ENCODE measurements at regions not wholly inside any gene's neighbourhood (a gene's known extent, or its start where the extent isn't known, plus 50 kb on each side); places are given as distances from the start of the nearest gene placed in this dataset.
"Not testable (repeated sequence)": the region's sequence is repeated elsewhere in the genome, so short reads cannot be mapped to it uniquely, and the experiment has no call there.

DNA sequence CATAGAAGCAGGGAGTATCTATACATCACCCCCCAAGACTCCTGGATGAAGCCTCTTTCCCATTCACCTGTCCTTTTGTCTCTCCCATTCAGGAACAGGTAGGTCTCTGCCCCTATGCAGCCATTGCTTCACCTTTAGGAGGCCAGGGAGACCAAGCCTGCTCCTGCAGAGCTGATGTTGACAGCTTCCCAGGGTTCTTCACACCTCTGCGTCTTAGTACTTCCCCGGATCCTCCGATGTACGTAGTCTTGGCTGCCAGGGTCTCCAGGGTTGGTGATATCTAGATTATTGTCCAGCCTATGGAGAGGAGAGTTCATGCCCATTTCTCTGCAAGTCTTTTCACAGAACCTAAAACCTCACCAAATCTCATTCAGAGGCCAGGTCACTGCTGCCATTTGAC, 365.7 kb upstream of the KLF6 start:
- no peak for DNase-seq
- no peak overlapping the region for H3K56ac ChIP-seq (ENCODE audit: insufficient read length, low read depth, low read length)
- H2BK15ac ChIP-seq (ENCODE audit: low read depth, low read length), result no peak overlapping the region
- H3K23me2 ChIP-seq (ENCODE audit: insufficient read length, low read depth, low read length, poor library complexity, severe bottlenecking), result no peaks in the 10 kb centered on the region
- no peak overlapping the region for H3K4ac ChIP-seq (ENCODE audit: low read depth, low read length)
- H2AFZ ChIP-seq (ENCODE audit: low read length), result no peak overlapping the region
- H4K8ac ChIP-seq (replicated peaks; ENCODE audit: insufficient read length, low read depth, low read length), result no peak overlapping the region
- H4K91ac ChIP-seq (ENCODE audit: insufficient read length, low read depth, low read length), result no peak overlapping the region
- H3K9ac ChIP-seq (ENCODE audit: extremely low read depth, insufficient read length, low read length), result no peak overlapping the region
- no CpG with 5 or more reads among the region's 4 CpGs for WGBS (ENCODE audit: extremely low coverage, insufficient read length, low lambda C conversion rate)
- no peaks in the 10 kb centered on the region for H3K27me3 ChIP-seq (ENCODE audit: insufficient read depth, low read length)
- H2BK120ac ChIP-seq (ENCODE audit: low read depth, low read length, poor library complexity, severe bottlenecking), result no peak overlapping the region
- H2BK5ac ChIP-seq (ENCODE audit: insufficient read length, low read length), result no peak overlapping the region
- no peak overlapping the region for H2BK20ac ChIP-seq (ENCODE audit: low read depth, low read length, poor library complexity, severe bottlenecking)
- H3K4me1 ChIP-seq (ENCODE audit: insufficient read depth, low read length), result no peaks in the 10 kb centered on the region
- no peaks in the 10 kb centered on the region for H3K36me3 Mint-ChIP-seq (ENCODE audit: insufficient read depth in 1 of 3, low read depth in 3 of 3)
- H4K5ac ChIP-seq (ENCODE audit: insufficient read length, low read depth, low read length), result no peak overlapping the region
- H3K23ac ChIP-seq (ENCODE audit: insufficient read length, low read depth, low read length), result no peak overlapping the region
- TF ChIP-seq, protein P1, sequence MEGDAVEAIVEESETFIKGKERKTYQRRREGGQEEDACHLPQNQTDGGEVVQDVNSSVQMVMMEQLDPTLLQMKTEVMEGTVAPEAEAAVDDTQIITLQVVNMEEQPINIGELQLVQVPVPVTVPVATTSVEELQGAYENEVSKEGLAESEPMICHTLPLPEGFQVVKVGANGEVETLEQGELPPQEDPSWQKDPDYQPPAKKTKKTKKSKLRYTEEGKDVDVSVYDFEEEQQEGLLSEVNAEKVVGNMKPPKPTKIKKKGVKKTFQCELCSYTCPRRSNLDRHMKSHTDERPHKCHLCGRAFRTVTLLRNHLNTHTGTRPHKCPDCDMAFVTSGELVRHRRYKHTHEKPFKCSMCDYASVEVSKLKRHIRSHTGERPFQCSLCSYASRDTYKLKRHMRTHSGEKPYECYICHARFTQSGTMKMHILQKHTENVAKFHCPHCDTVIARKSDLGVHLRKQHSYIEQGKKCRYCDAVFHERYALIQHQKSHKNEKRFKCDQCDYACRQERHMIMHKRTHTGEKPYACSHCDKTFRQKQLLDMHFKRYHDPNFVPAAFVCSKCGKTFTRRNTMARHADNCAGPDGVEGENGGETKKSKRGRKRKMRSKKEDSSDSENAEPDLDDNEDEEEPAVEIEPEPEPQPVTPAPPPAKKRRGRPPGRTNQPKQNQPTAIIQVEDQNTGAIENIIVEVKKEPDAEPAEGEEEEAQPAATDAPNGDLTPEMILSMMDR (conservative IDR thresholded peaks at IDR 0.05), result no peak
- H3K4me1 Mint-ChIP-seq, result peaks cover 4 to 7% of the 10 kb centered on the region in 2 experiments; a peak in 3 of 4 replicates
- no peak overlapping the region for H3K14ac ChIP-seq (ENCODE audit: insufficient read depth, low read length)
- H2AK5ac ChIP-seq (ENCODE audit: insufficient read length, low read length), result no peak overlapping the region
- no peak overlapping the region for H3K4me3 Mint-ChIP-seq
- H3K9me3 ChIP-seq (ENCODE audit: control insufficient read depth, low read depth, low read length), result no peaks in the 10 kb centered on the region
- H3K27me3 Mint-ChIP-seq (ENCODE audit: low read depth), result no peaks in the 10 kb centered on the region
- no peak overlapping the region for H3T11ph ChIP-seq (ENCODE audit: low read length)
- H3K4me2 ChIP-seq (ENCODE audit: insufficient read depth, insufficient read length, low read length), result no peak overlapping the region
- no peaks in the 10 kb centered on the region for H3K79me1 ChIP-seq (ENCODE audit: insufficient read depth, low read depth, low read length, poor library complexity, severe bottlenecking)
- no peak overlapping the region for H3K27ac ChIP-seq (ENCODE audit: insufficient read length, low read depth, low read length)
- H3K18ac ChIP-seq (ENCODE audit: insufficient read length, low read depth, low read length), result no peak overlapping the region
- no peak overlapping the region for H2BK12ac ChIP-seq (ENCODE audit: insufficient read length, low read depth, low read length)
- no peaks in the 10 kb centered on the region for H3K79me2 ChIP-seq (ENCODE audit: insufficient read depth, low read length)
- H4K20me1 ChIP-seq (ENCODE audit: control insufficient read depth, insufficient read depth, insufficient read length), result no peaks in the 10 kb centered on the region
- peaks cover 0 to 2% of the 10 kb centered on the region in 2 experiments; a peak in 2 of 5 replicates for H3K9me3 Mint-ChIP-seq
- no peak overlapping the region for H3K27ac Mint-ChIP-seq

DNA sequence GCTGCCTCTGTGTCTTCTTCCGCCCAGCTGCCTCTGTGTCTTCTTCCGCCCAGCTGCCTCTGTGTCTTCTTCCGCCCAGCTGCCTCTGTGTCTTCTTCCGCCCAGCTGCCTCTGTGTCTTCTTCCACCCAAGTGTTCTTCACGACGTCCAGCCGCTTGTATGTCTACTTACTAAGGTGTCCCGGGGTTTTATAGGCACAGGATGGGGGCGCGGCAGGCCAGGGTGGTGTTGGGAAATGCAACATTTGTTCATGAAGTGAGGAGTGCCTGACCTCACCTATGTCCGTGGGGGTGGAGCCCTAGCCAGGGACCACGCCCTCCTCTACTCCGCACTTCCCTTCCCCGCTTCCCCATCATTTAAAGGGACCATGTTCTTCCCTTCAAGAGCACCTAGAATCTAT, 364.5 kb upstream of the KLF6 start:
- H3K79me1 ChIP-seq (ENCODE audit: insufficient read depth, low read depth, low read length, poor library complexity, severe bottlenecking); H3K27ac ChIP-seq (ENCODE audit: insufficient read length, low read depth, low read length); H3K23ac ChIP-seq (ENCODE audit: insufficient read length, low read depth, low read length); H3K27me3 Mint-ChIP-seq (ENCODE audit: low read depth); H3K36me3 Mint-ChIP-seq (ENCODE audit: insufficient read depth in 1 of 3, low read depth in 3 of 3); H2BK20ac ChIP-seq (ENCODE audit: low read depth, low read length, poor library complexity, severe bottlenecking); H2BK12ac ChIP-seq (ENCODE audit: insufficient read length, low read depth, low read length); H3K79me2 ChIP-seq (ENCODE audit: insufficient read depth, low read length); H3K9me3 ChIP-seq (ENCODE audit: control insufficient read depth, low read depth, low read length); H4K91ac ChIP-seq (ENCODE audit: insufficient read length, low read depth, low read length); H3T11ph ChIP-seq (ENCODE audit: low read length); H4K20me1 ChIP-seq (ENCODE audit: control insufficient read depth, insufficient read depth, insufficient read length); H4K8ac ChIP-seq (replicated peaks; ENCODE audit: insufficient read length, low read depth, low read length); H2BK120ac ChIP-seq (ENCODE audit: low read depth, low read length, poor library complexity, severe bottlenecking); H3K4me2 ChIP-seq (ENCODE audit: insufficient read depth, insufficient read length, low read length); H3K27me3 ChIP-seq (ENCODE audit: insufficient read depth, low read length); H3K9ac ChIP-seq (ENCODE audit: extremely low read depth, insufficient read length, low read length); H3K4ac ChIP-seq (ENCODE audit: low read depth, low read length); H2BK15ac ChIP-seq (ENCODE audit: low read depth, low read length); H3K14ac ChIP-seq (ENCODE audit: insufficient read depth, low read length); H2AFZ ChIP-seq (ENCODE audit: low read length); H3K18ac ChIP-seq (ENCODE audit: insufficient read length, low read depth, low read length); H2BK5ac ChIP-seq (ENCODE audit: insufficient read length, low read length); H3K9me3 Mint-ChIP-seq; H3K4me3 Mint-ChIP-seq; H2AK5ac ChIP-seq (ENCODE audit: insufficient read length, low read length); H3K4me1 ChIP-seq (ENCODE audit: insufficient read depth, low read length); H3K56ac ChIP-seq (ENCODE audit: insufficient read length, low read depth, low read length); H4K5ac ChIP-seq (ENCODE audit: insufficient read length, low read depth, low read length); DNase-seq; H3K23me2 ChIP-seq (ENCODE audit: insufficient read length, low read depth, low read length, poor library complexity, severe bottlenecking): not testable (repeated sequence)
- H3K4me1 Mint-ChIP-seq, result peaks cover 9 to 13% of the 10 kb centered on the region in 2 experiments
- no CpG with 5 or more reads among the region's 14 CpGs for WGBS (ENCODE audit: extremely low coverage, insufficient read length, low lambda C conversion rate)
- H3K27ac Mint-ChIP-seq, result peak overlapping the region in 1 of 3 experiments; percentile 85; a peak in 1 of 7 replicates
